ENCODE measurements at regions not wholly inside any gene's neighbourhood (a gene's known extent, or its start where the extent isn't known, plus 50 kb on each side); places are given as distances from the start of the nearest gene placed in this dataset.

- H3K27me3 ChIP-seq (ENCODE audit: control insufficient read depth in 2 of 2, insufficient read depth in 2 of 2, low read length in 2 of 2): no peaks in the 10 kb centered on the region
- peak overlapping the region; percentile 66 for H3K4me2 ChIP-seq (ENCODE audit: insufficient read depth, low read length)
- no peaks in the 10 kb centered on the region for H3K9me1 ChIP-seq (replicated peaks; ENCODE audit: control insufficient read depth, extremely low read depth, insufficient read depth, low read length)
- peak overlapping the region; percentile 74 for H3K27ac ChIP-seq (ENCODE audit: insufficient read depth, low read depth, low read length)
- no peak overlapping the region for H3K9ac ChIP-seq (replicated peaks; ENCODE audit: extremely low read depth, insufficient read depth, low read length)
- no peaks in the 10 kb centered on the region for H4K20me1 ChIP-seq (replicated peaks; ENCODE audit: control insufficient read depth, extremely low read depth, insufficient read depth, low read length)
- no peaks in the 10 kb centered on the region for H3K36me3 ChIP-seq (ENCODE audit: control insufficient read depth in 2 of 2, extremely low read depth in 1 of 2, insufficient read depth in 2 of 2, low read length in 2 of 2)
- dilution Hi-C loops (cut with MboI; ENCODE audit: extremely low pct_ligation_motif_present, low sequenced_read_pairs) (no loop called here), intact Hi-C loops (cut with micrococcal nuclease) (loop anchor here (5.0 kb wide), 2 partner anchors 38 to 52 kb away; no protein-coding TSS in a partner anchor)
- H3K79me2 ChIP-seq (ENCODE audit: control insufficient read depth, insufficient read depth, low read length): peaks cover 5% of the 10 kb centered on the region
- TF ChIP-seq GATA2 (IDR thresholded peaks at IDR 0.05; ENCODE audit: insufficient read depth, insufficient read length, low read depth, low read length): no peak
- TF ChIP-seq POLR2AphosphoS5 (IDR thresholded peaks at IDR 0.05; ENCODE audit: insufficient read depth, low read depth, low read length): peak; percentile 38
- TF ChIP-seq MYC (IDR thresholded peaks at IDR 0.05; ENCODE audit: low read depth, low read length): no peak
- peak; percentile 47 for TF ChIP-seq POLR2A (IDR thresholded peaks at IDR 0.05; ENCODE audit: low read depth, low read length)
- no peak for TF ChIP-seq CTCF (IDR thresholded peaks at IDR 0.05; ENCODE audit: extremely low read depth in 1 of 2, insufficient read depth in 1 of 2, low read depth in 1 of 2, low read length in 2 of 2)
- TF ChIP-seq EZH2 (IDR thresholded peaks at IDR 0.05; ENCODE audit: borderline replicate concordance, low read depth, low read length, severe bottlenecking): no peak
- peak overlapping the region in 1 of 3 experiments; percentile 25 for H3K4me3 ChIP-seq (replicated peaks in 1 of 3; ENCODE audit: insufficient read depth in 1 of 3, low read depth in 1 of 3, low read length in 3 of 3)
- TSS peak; percentile 59 for BruUV-seq (replicated peaks)
- peaks cover 37% of the 10 kb centered on the region for H3K4me1 ChIP-seq (ENCODE audit: control insufficient read depth, extremely low read depth, insufficient read depth, low read length)
- H3K9me3 ChIP-seq (replicated peaks; ENCODE audit: control insufficient read depth, insufficient read depth, low read length): no peaks in the 10 kb centered on the region
- ChIA-PET CTCF (interaction anchor here (0.6 to 1.2 kb wide), 5 partner anchors 9 to 39 kb away, joined by 3 to 4 read pairs (median 3); no protein-coding TSS in a partner anchor), POLR2A (no interaction called here)
- DNase-seq (ENCODE audit: low read depth, low spot score) (peak; percentile 42), FAIRE-seq (peak; percentile 89)
- peak overlapping the region; percentile 78 for H2AFZ ChIP-seq (ENCODE audit: low read depth, low read length)
Measured at GRCh38 chr4:3384771-3385710, 56.7 kb upstream of the HGFAC start.
